Mammary epithelial cell (primary cell): ENCODE measurements at regions not wholly inside any gene's neighbourhood (a gene's known extent, or its start where the extent isn't known, plus 50 kb on each side); places are given as distances from the start of the nearest gene placed in this dataset.

Experiments used
- EZH2 ChIP-seq: IDR thresholded peaks from 2 replicates; pipeline ENCODE4 v1.6.1; 2012; ENCODE audit warnings: low read length, inconsistent platforms, borderline replicate concordance
- TF ChIP-seq, protein P1 (sequence below), 2 donors: IDR thresholded peaks in 1 of 2; conservative IDR thresholded peaks in 1 of 2; 2 replicates each; pipeline ENCODE4 v1.5.1; 2011 to 2012; ENCODE audit warnings: inconsistent platforms in 2 of 2, low read length in 2 of 2, mild to moderate bottlenecking in 2 of 2, control low read depth in 1 of 2, low read depth in 1 of 2; ENCODE audit not compliant: insufficient read depth in 1 of 2; ENCODE audit errors: extremely low read depth in 1 of 2

DNA sequence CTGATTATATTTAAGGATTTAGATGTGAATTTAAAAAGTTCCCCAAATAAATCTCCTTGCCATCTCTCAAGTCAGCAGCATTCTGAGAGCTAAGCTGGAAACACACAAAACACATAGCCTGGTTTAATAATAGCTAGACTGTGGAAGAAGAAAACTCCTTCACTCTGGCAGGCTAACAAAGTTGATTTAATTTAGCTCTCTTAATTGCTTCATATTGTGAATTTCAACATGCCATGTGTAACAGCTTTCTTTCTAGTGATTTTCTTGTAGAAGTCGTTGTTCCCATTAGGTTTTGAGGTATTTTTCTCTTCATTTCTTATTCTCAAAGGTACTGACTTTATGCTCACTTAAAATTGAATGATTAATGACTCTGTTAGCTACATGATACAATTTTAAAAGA lies 216.8 kb upstream of the AKR1E2 start:
- TF ChIP-seq, protein P1, sequence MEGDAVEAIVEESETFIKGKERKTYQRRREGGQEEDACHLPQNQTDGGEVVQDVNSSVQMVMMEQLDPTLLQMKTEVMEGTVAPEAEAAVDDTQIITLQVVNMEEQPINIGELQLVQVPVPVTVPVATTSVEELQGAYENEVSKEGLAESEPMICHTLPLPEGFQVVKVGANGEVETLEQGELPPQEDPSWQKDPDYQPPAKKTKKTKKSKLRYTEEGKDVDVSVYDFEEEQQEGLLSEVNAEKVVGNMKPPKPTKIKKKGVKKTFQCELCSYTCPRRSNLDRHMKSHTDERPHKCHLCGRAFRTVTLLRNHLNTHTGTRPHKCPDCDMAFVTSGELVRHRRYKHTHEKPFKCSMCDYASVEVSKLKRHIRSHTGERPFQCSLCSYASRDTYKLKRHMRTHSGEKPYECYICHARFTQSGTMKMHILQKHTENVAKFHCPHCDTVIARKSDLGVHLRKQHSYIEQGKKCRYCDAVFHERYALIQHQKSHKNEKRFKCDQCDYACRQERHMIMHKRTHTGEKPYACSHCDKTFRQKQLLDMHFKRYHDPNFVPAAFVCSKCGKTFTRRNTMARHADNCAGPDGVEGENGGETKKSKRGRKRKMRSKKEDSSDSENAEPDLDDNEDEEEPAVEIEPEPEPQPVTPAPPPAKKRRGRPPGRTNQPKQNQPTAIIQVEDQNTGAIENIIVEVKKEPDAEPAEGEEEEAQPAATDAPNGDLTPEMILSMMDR (conservative IDR thresholded peaks at IDR 0.05 in 1 of 2, IDR thresholded peaks at IDR 0.05 in 1 of 2; ENCODE audit: extremely low read depth in 1 of 2, insufficient read depth in 1 of 2, low read depth in 1 of 2, low read length in 2 of 2), result no peak
- TF ChIP-seq EZH2, result no peak
